DMS53 (cell line): ENCODE measurements at regions not wholly inside any gene's neighbourhood (a gene's known extent, or its start where the extent isn't known, plus 50 kb on each side); places are given as distances from the start of the nearest gene placed in this dataset.
"Not testable (repeated sequence)": the region's sequence is repeated elsewhere in the genome, so short reads cannot be mapped to it uniquely, and the experiment has no call there.

Experiments
- DNase-seq: peaks from one replicate; lab custom pipeline; 2025; lab: John Stamatoyannopoulos, UW

GRCh38 chrX:51151734-51152133, 180.9 kb upstream of the NUDT10 start:
- peak; percentile 1 for DNase-seq

GRCh38 chrX:51155157-51155556, 177.5 kb upstream of the NUDT10 start:
- no peak for DNase-seq

GRCh38 chrX:51155566-51155965, 177.1 kb upstream of the NUDT10 start:
- DNase-seq, result no peak

- DNase-seq, result no peak
Measured at GRCh38 chrX:51158231-51158630, 174.4 kb upstream of the NUDT10 start.

GRCh38 chrX:51159378-51159777, 173.2 kb upstream of the NUDT10 start:
- DNase-seq, result not testable (repeated sequence)

- DNase-seq, result no peak
Measured at GRCh38 chrX:51163730-51164129, 168.9 kb upstream of the NUDT10 start.

- not testable (repeated sequence) for DNase-seq
Measured at GRCh38 chrX:51178356-51178900, 154.2 kb upstream of the NUDT10 start.

- DNase-seq, result not testable (repeated sequence)
Measured at GRCh38 chrX:51179805-51180204, 152.8 kb upstream of the NUDT10 start.

- no peak for DNase-seq
Measured at GRCh38 chrX:51182545-51182944, 150.1 kb upstream of the NUDT10 start.

- DNase-seq, result no peak
Measured at GRCh38 chrX:51192104-51192503, 140.5 kb upstream of the NUDT10 start.

GRCh38 chrX:51215266-51215665, 117.4 kb upstream of the NUDT10 start:
- no peak for DNase-seq

GRCh38 chrX:51215856-51216255, 116.8 kb upstream of the NUDT10 start:
- no peak for DNase-seq

GRCh38 chrX:51242212-51242611, 90.4 kb upstream of the NUDT10 start:
- no peak for DNase-seq

GRCh38 chrX:51257490-51257889, 75.1 kb upstream of the NUDT10 start:
- no peak for DNase-seq

- DNase-seq, result not testable (repeated sequence)
Measured at GRCh38 chrX:51262271-51262670, 70.4 kb upstream of the NUDT10 start.

- DNase-seq, result no peak
Measured at GRCh38 chrX:51272638-51273037, 60.0 kb upstream of the NUDT10 start.

GRCh38 chrX:51281758-51282318, 50.8 kb upstream of the NUDT10 start:
- DNase-seq, result no peak
